Kasumi-1 (cell line): ENCODE measurements at regions not wholly inside any gene's neighbourhood (a gene's known extent, or its start where the extent isn't known, plus 50 kb on each side); places are given as distances from the start of the nearest gene placed in this dataset.
A peak's percentile ranks its signal among the peaks of the same experiment; 100 is the strongest.
"Not testable (repeated sequence)": the region's sequence is repeated elsewhere in the genome, so short reads cannot be mapped to it uniquely, and the experiment has no call there.

ENCODE experiments used
- DNase-seq, 2 experiments: peaks; one replicate each; lab custom pipeline; 2025; lab: John Stamatoyannopoulos, UW

DNA sequence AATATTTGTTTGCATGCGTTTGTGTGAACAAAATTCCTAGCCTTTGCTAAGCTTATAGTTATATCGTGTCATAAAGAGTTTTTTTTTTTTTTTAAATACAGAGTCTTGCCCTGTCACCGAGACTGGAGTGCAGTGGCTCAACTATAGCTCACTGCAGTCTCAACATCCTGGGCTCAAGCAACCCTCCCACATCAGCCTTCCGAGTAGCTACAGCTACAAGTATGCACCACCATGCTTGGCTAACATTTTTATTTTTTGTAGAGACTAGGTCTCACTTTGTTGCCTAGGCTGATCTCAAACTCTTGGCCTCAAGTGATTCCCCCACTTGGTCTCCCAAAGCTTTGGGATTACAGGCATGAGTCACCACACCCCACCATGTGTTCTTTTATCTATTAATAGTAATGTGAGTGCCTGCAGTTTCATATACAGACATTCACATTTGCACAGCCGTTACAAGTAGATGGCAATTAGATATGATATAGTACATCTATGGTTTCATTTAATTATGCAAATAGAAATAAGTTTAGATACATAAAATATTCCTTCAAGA lies 848.6 kb downstream of the PDCD6IP start:
- DNase-seq = no peak

DNA sequence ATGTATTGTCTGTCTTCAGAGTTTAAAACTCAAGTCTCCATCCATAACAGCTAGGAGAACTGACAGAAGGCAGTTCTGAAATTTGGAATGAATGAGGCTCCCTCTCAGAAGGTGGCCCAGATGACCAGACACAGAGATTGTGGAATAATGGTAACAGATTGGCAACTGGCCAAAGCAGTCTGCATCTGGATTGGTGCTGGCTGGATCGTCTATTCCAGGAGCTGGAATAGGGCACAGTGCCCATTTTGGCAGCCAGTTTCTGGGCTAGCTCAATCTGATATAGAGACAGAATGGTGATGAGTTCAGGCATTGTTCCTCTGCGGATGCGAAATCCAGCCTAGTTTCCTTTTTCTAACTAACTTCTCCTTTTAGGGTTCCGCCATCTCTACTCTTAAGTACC lies 851.7 kb downstream of the PDCD6IP start:
- no peak for DNase-seq

DNA sequence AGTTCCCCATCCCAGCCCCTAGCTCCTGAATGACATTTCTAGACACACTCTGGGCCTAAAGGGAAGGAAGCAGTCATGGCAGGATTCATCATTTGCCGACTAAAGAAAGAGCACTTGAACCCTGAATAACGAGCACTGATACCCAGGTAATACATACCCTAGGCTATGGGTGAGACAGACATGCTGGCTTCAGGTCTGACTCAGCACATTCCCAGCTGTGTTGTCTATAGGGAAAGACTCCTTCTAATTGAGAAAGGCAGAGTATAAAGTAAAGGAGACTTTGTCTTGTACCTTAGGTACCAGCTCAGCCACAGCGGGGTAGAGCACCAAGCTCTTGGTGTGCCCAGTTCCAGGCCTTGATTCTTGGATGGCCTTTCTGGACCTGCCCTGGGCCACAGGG lies 870.5 kb downstream of the PDCD6IP start:
- no peak for DNase-seq

DNA sequence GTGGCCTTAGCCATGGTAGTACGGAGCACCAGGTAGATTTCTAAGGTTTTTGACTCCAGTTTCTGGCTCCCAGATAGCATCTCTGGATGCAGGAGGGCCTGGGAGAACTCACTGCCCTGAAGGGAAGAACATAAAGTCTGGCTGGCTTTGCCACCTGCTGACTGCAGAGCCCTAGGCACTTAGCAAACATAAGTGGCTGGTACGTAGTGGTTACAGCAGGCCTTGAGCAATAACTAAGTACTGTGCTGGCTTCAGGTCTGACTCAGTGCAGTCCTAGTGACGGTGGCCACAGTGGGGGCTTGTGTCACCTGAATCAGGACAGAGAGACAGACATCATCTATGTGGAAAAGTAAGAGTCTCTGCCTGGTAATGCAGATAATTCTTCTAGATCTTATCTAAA lies 871.1 kb downstream of the PDCD6IP start:
- no peak for DNase-seq

DNA sequence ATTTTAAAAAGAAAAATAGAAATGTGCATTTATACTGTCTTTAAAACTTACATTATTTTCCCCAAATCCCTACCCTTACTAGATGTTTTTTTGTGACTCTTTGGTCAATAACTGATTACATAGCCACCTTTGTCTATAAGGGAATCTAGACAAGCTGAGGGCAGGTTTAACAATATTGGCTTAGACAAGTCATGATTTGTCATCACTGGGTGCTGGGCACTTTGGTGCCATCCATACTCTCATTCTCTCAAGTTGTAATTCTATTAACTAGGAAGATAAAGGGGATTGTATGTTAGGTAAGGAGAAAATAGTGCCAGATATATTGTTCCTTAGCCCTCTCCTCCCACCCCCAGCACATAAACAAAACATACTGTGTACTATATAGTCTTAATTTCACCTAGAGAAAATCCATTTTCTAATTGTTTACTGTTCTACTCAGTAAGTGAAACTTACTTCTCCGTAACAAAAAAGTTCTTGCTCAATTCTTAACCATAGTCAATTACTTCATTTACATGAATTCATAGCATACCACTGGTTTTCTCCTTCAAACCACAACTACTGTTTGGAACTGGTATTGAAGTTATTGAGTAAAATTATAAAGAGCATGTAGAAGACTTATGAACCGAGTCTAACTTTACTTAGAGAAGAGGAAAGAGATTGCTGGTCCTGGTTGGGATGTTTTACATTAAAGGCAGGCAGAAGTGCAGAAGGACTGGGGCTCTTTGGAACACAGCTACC lies 877.1 kb downstream of the PDCD6IP start:
- DNase-seq = no peak

DNA sequence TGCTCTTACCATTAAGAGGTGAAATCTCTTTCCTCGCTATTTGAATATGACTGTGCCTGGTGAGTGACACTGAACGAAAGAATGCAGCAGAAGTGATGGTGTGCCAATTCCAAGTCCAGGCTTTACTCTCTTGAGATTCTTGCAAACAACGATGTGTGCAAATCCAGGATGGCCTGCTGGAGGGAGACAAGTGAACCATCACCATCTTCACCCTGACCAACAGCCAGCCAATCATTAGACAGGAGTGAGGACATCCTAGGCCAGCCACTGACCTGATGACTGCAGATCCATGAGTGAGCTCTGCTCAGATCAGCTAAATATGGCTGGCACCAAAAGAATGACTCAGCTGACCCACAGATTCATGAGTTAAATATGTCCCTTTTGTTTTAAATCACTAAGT lies 878.0 kb downstream of the PDCD6IP start:
- DNase-seq = no peak

DNA sequence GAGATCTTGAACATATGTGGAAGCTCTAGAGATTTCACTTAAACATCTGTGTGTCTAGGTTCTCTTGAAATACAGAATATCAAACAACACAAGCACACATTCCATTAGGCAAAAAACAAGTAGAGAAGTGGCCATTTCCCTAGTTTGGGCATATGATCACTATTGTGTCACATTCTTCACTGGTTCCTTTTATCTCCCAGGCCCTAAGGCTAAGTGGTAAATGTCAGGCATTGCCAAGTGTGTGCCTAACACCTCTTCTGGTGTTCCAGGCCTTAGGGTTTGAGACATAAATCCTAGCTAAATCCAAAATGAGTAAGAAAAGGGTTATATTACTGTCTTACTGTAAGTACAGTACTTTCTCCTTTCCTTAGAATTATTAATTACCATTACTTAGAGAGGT lies 880.1 kb downstream of the PDCD6IP start:
- DNase-seq = no peak

DNA sequence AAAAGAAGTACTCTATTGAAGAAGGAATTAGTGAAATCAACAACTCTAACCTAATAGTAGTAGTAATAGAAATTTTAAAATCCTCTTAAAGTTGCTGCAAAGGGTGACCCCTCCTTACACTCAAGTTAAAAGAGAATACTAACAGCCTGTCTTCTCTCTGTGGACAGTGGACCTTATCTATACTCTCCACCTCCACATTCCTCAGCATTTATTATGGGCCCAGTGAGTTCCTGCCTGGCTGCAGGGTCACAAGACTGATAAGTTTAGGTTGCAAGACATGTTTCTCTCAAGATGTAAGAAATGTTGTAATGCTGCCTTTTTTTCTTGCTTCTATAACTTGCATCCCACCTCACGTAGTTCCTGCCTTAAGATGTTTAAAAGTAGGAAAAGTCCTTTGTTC lies 880.6 kb downstream of the PDCD6IP start:
- not testable (repeated sequence) for DNase-seq

DNA sequence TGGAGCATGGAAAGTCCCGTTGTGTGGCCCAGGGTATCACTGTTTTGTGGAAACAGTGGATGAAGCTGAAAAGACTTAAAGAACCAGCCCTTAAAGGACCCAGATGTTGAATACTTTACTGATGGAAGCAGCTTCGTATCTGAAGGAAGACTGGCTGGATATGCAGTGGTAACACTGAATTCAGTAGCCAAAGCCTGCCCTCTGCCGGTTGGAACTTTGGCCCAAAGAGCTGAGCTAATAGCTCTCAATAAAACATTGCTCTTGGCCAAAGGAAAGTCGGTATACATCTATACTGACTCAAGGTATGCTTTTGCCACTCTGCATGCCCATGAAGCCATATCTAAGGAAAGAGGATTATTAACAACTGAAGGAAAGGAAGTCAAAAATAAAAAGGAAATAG lies 885.4 kb downstream of the PDCD6IP start:
- DNase-seq = peak; percentile 27 to 46

DNA sequence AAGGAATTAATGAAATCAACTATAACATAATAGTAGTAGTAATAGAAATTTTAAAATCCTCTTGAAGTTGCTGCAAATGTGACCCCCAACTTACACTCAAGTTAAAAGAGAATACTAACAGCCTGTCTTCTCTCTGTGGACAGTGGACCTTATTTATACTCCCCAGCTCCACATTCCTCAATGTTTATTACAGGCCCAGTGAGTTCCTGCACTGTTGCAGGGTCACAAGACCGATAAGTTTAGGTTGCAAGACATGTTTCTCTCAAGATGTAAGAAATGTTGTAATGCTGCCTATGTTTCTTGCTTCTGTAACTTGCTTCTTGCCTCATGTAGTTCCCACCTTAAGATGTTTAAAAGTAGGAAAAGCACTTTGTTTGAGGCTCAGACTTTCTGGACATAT lies 888.1 kb downstream of the PDCD6IP start:
- no peak for DNase-seq

DNA sequence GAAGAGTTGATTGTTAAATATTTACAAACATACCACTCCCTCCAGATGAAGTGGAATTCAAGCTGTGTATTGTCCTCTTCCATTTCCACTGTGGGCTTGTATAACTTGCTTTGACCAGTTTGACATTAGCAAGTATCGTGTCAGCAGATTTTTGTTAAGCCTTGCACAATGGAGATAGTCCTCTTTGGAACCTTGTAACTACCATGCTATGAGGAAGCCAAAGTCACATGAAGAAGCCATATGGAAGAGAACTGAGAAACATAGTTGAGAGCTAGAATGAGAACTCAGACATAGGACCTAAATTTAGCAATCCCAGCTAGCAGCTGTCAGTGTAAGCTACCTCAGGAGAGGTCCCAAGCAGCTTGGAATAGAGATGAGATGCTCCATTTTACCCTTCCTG lies 889.2 kb downstream of the PDCD6IP start:
- no peak for DNase-seq

DNA sequence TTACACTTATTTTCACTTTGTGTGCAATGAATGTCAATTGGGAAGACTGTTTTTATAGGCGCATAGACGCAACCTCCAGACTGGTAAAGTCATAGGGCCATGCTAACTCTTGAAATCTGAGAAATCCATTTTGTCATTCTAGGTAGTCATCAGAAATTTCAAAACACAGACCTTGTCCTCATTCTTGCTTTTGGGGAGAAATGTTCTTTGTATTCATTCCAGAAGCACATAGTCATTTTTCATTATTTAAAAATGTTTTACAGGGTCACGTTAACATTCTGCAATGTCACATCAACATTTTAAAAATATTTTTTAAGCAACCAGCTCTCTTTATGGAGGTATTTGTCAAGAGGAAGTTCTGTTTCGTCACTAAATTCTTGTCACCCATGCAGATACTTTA lies 898.4 kb downstream of the PDCD6IP start:
- DNase-seq = no peak

DNA sequence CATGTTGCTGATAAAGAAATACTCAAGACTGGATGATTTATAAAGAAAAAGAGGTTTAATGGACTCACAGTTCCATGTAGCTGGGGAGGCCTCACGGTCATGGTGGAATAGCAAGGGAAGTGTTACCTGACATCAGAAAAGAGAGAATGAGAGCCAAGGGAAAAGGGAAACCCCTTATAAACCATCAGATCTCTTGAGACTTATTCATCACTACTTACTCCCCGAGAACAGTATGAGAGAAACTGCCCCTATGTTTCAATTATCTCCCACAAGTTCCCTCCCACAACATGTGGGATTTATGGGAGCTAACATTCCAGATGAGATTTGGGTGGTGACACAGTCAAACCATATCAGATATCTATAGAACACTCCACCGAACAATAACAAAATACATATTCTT lies 904.6 kb downstream of the PDCD6IP start:
- DNase-seq = no peak

DNA sequence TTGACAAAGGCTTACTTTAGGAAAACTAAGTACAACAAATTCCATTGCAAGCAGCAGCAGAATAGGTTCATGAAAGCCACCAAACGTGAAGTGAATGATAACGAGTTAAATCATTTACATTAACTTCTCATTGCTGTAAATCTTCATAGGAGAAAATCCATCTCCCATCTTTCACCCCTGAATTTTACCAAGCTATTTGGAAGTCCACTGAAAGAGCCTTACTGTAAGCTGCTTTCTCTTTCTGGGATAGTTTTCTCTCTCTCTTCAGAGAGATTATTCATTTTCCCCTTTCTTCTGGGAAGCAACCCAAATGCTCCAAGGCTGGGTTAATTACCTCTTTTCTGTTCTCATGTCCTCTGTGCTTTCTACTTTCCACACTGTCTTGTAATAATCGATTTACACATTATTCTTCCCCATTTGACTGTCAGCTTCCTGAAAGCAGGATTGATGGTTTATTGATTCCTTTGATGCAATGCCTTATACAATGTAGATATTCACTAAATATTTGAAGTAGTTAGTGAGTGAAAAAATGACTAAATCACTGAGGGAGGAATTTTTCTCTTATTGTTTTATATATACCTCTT lies 914.3 kb upstream of the ARPP21 start:
- no peak for DNase-seq

DNA sequence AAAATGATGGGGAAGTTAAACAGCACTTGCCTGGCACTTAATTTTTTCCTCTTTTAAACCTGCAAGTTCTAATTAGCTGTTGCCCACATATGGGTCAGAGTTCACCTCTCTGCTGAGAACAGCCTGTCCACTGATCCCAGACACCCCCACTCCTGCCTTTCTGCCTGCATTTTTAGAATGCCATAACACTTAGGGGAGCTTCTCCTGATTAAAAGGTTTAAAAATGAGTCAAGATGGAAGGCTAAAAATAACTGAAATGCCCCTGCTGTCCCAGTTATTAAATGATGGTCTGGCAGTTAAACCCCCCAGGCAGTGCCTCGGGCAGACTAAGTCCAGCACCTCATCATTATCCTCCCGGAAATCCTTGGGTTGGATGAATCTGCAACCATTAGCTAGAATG lies 913.6 kb upstream of the ARPP21 start:
- DNase-seq = no peak

DNA sequence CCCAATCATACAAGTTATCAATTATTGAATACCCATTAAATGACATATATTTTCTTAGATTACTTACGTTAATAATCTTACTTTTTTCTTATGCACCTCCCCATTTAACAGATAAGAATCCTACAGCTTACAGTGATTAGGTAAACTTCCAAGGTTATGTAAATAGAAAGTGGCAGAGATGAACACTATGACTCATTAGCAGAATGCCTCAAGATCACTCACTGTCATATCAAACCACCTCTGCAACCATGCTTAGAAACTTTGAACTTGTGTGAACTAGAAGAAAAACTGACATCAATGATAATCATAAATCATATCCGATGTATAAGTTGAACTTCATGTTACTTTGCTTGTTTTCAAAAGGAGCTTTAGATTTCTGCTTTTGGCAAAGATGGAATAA lies 911.6 kb upstream of the ARPP21 start:
- DNase-seq = no peak

DNA sequence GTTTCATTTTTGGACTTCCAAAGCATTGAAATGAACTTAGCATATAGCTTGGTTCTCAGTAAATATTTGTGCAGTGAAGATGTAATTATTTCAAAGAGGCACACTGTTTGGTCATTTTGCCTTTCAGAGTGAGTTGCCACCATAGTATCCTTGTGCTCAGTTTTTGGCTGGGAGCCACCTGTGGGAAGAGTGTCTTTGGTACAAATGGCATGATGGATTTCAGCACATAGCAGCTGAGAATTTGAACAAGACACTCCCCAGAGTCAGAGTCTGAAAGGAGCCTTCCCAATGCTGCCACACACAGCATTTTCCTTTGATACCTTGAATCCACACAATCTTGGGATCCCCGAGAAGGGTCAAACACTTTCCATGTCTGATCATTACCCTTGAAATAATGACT lies 897.2 kb upstream of the ARPP21 start:
- DNase-seq = no peak

DNA sequence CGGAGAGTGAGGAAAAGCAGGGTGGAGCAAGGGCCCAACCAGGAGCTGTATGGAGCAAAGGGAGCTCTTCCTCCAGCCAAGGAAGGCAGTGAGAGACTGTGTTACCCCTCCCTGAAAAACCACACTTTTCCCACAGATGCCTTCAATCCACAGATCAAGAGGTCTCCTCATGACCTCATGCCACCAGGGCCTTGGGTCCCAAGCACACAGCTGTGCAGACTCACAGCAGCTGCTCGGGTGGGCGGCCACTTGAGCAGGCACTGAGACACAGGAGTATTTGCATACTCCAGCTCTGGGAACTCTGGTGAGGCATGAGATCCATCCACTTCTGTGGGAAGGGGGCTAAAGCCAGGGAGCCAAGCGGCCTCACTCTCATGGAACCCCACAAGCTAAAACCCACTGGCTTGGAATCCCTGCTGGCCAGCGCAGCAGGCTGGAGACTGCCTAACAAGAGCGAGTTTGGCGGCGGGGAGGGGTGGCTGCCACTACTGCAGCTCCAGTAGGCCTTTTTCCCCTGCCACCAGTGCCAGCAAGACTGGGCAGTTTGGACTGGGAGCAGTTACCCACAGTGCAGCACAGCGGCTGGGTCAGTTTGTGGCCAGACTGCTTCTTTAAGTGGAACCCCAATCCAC lies 880.6 kb upstream of the ARPP21 start:
- no peak for DNase-seq

DNA sequence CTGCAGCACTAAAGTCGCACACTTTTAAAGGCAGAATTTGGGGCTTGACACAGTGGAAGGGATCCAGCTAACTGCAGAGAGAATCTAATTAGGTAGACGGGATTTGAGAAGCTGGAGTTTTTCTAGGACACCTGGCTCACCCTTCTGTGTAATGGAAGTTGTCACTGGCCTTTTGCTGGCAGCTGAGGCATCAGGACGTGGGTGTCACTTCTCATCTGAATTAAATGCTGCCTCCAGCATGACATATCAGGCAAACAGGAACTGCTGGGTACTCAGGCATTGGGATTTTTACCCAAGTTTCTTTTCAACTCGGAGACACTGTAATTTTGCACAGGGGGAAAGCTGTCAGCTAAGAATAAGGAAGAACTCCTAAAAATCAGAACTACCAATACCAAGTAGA lies 861.9 kb upstream of the ARPP21 start:
- no peak for DNase-seq

DNA sequence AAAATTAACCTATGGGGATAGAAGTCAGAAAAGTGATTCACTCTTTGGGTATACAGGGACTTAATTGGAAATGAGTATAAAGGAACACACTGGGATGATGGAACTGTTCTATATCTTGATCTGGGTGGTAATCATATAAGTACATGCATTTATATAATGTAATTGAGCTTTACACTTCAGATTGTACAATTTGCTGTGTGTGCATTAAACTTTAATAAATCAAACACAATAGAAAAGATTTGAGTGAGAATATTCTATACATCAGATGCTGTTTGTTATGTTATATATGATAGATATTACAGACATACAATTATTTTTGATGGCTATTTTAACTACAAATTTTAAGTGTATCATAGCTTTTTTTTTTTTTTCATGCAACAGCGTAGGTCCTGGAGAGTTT lies 860.2 kb upstream of the ARPP21 start:
- no peak for DNase-seq

DNA sequence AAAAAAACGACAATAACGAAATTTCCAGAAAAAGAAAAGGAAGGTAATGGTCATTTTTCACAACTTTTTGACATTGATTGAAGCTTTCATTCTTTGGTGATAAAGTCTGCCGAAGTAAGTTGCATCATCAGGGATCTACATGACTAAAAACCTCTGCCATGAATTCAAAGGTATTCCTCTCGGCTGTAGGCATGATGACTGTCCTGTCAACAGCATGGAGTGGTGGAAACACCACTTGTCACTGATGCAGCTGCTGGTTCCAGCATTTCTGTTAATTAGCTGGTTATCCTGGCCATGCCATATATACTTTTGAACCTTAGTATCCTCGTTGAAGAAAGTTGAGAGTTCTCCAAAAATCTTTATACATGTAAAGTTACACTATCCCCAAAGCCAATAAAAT lies 859.0 kb upstream of the ARPP21 start:
- DNase-seq = no peak

DNA sequence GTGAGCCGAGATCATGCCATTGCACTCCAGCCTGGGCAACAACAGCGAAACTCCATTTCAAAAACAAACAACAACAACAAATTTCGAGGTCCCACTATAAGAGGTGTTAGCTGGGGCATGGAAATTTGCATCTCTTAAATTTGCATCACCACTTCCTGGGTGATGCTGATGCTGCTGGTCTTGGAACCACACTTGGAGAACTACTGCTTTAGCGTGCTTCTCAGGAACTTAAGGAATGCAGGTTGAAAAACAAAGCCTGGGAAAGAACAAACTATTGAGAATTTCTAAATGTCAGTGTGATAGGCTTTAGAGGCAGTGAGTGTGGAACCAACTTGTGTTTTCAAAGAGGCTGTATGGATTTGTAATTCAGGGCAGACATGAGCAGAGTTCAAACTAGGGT lies 858.4 kb upstream of the ARPP21 start:
- no peak for DNase-seq

DNA sequence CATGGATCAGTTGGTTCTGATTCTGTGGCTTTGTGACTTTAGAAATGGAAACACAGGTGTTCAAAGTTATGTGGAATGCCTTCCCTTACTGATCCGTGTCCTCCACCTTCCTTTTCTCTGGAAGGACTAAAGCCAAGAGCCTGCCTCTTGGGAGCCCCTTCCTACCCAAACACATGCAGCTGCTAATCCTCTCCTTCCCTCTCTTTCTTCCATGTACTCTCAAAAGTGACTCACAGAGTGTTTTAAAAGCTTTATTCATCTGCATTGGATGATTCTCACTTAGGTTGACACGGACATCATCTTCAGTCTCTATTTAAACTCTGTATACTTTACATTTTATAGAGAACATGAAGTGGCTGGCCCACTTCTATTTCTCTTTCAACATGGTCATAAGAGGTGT lies 856.5 kb upstream of the ARPP21 start:
- no peak for DNase-seq
